PFSK-1 (cell line): ENCODE measurements at regions not wholly inside any gene's neighbourhood (a gene's known extent, or its start where the extent isn't known, plus 50 kb on each side); places are given as distances from the start of the nearest gene placed in this dataset.

Experiments
- FOXP2 ChIP-seq: optimal IDR thresholded peaks from 2 replicates; pipeline ENCODE3; 2011; ENCODE audit warnings: borderline replicate concordance, control low read depth, inconsistent platforms; ENCODE audit not compliant: insufficient read depth; ENCODE audit errors: extremely low read length, extremely low read depth
- POLR2AphosphoS5 ChIP-seq: IDR thresholded peaks from 2 replicates; pipeline ENCODE4 v1.6.1; 2012; ENCODE audit warnings: low read depth, mild to moderate bottlenecking, control low read depth, low read length, moderate library complexity
- SIN3A ChIP-seq: IDR thresholded peaks from 2 replicates; pipeline ENCODE4 v1.6.1; 2012; ENCODE audit warnings: mild to moderate bottlenecking, low read length, moderate library complexity, borderline replicate concordance; ENCODE audit not compliant: insufficient read depth
- TAF1 ChIP-seq: IDR thresholded peaks from 2 replicates; pipeline ENCODE4 v1.6.1; 2012; ENCODE audit warnings: low read length, control low read depth, borderline replicate concordance; ENCODE audit not compliant: insufficient read depth
- TF ChIP-seq, protein P1 (sequence below), 2 experiments: IDR thresholded peaks; 2 replicates each; pipeline versions ENCODE4 v1.6.1 to v1.8.0; 2011 to 2012; ENCODE audit warnings: low read depth in 2 of 2, low read length in 2 of 2, control low read depth in 1 of 2, inconsistent platforms in 1 of 2, mild to moderate bottlenecking in 1 of 2, moderate library complexity in 1 of 2; ENCODE audit not compliant: insufficient read depth in 1 of 2

GRCh38 chr9:3597792-3598191 is 72.0 kb upstream of the RFX3 start:
- TF ChIP-seq SIN3A (no peak), FOXP2 (no peak), POLR2AphosphoS5 (no peak), TAF1 (no peak)
- TF ChIP-seq, protein P1, sequence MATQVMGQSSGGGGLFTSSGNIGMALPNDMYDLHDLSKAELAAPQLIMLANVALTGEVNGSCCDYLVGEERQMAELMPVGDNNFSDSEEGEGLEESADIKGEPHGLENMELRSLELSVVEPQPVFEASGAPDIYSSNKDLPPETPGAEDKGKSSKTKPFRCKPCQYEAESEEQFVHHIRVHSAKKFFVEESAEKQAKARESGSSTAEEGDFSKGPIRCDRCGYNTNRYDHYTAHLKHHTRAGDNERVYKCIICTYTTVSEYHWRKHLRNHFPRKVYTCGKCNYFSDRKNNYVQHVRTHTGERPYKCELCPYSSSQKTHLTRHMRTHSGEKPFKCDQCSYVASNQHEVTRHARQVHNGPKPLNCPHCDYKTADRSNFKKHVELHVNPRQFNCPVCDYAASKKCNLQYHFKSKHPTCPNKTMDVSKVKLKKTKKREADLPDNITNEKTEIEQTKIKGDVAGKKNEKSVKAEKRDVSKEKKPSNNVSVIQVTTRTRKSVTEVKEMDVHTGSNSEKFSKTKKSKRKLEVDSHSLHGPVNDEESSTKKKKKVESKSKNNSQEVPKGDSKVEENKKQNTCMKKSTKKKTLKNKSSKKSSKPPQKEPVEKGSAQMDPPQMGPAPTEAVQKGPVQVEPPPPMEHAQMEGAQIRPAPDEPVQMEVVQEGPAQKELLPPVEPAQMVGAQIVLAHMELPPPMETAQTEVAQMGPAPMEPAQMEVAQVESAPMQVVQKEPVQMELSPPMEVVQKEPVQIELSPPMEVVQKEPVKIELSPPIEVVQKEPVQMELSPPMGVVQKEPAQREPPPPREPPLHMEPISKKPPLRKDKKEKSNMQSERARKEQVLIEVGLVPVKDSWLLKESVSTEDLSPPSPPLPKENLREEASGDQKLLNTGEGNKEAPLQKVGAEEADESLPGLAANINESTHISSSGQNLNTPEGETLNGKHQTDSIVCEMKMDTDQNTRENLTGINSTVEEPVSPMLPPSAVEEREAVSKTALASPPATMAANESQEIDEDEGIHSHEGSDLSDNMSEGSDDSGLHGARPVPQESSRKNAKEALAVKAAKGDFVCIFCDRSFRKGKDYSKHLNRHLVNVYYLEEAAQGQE (IDR thresholded peaks at IDR 0.05; ENCODE audit: insufficient read depth in 1 of 2, low read depth in 2 of 2, low read length in 2 of 2), result no peak

DNA sequence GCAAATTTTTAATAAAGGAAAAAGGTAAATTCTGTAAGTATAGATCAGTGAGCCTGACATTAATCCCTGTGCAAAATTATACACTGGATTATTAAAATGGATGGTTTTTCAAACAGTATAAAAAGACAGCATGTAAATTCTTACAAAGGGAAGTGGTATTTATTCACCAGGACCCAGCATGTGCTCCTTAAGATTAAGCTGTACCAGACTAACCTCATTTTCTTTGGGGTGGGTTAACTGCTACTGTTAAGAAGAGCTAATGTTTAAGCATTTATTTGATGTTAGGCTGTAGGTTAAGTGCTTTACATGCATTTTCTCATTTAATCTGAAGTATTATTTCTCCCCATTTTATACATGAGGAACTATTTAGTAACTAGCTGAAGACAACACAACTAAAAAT is 60.3 kb upstream of the RFX3 start:
- TF ChIP-seq TAF1 (no peak), POLR2AphosphoS5 (no peak)

GRCh38 chr9:3585606-3586005 is 59.8 kb upstream of the RFX3 start:
- no peak for TF ChIP-seq FOXP2

GRCh38 chr9:3578786-3579185 is 53.0 kb upstream of the RFX3 start:
- TF ChIP-seq FOXP2, result no peak
- no peak for TF ChIP-seq POLR2AphosphoS5
- no peak for TF ChIP-seq TAF1
- TF ChIP-seq SIN3A, result no peak
- TF ChIP-seq, protein P1 (IDR thresholded peaks at IDR 0.05; ENCODE audit: insufficient read depth in 1 of 2, low read depth in 2 of 2, low read length in 2 of 2), result no peak

GRCh38 chr9:3576328-3576727 is 50.5 kb upstream of the RFX3 start:
- TF ChIP-seq FOXP2 (no peak), POLR2AphosphoS5 (no peak), TAF1 (no peak), SIN3A (no peak)
- TF ChIP-seq, protein P1 (IDR thresholded peaks at IDR 0.05; ENCODE audit: insufficient read depth in 1 of 2, low read depth in 2 of 2, low read length in 2 of 2), result no peak

- TF ChIP-seq TAF1 (no peak), SIN3A (no peak), POLR2AphosphoS5 (no peak), FOXP2 (no peak)
- TF ChIP-seq, protein P1 (IDR thresholded peaks at IDR 0.05; ENCODE audit: insufficient read depth in 1 of 2, low read depth in 2 of 2, low read length in 2 of 2), result no peak
Observed at GRCh38 chr9:3575821-3576220, 50.0 kb upstream of the RFX3 start.
